ENCODE measurements at regions not wholly inside any gene's neighbourhood (a gene's known extent, or its start where the extent isn't known, plus 50 kb on each side); places are given as distances from the start of the nearest gene placed in this dataset.

DNA sequence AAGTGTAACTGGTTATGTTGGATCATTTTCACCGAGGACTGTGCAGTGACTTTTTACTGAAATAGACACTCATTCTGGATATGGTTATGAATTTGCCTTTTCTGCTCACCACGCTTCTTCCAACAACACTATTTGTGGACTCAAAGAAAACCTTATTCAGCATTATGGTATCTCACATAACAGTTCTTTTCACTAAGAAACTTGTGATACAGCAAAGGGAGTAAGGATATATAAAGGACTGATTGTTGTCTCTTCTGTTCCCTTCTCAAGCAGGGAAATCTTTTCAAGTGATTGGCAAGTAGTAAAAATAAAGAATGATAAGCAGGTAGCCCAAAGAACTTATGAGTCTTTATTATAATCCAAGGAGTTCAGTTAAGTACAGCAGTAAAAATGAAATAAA lies 131.5 kb upstream of the SV2C start:
- no peak for TF ChIP-seq USF1 (IDR thresholded peaks at IDR 0.05)
- no peak for TF ChIP-seq CREB1 (IDR thresholded peaks at IDR 0.05; ENCODE audit: low read depth)
- TF ChIP-seq EGR1 (IDR thresholded peaks at IDR 0.05), result no peak
- TF ChIP-seq TAF1 (IDR thresholded peaks at IDR 0.05; ENCODE audit: low read depth), result no peak
- no peak for TF ChIP-seq FOXM1 (IDR thresholded peaks at IDR 0.05; ENCODE audit: borderline replicate concordance, low read depth)
- no peak for TF ChIP-seq TEAD4 (IDR thresholded peaks at IDR 0.05)
- TF ChIP-seq MAX (IDR thresholded peaks at IDR 0.05), result no peak
- TF ChIP-seq EP300 (IDR thresholded peaks at IDR 0.05; ENCODE audit: borderline replicate concordance), result no peak
- TF ChIP-seq CEBPB (IDR thresholded peaks at IDR 0.05), result no peak

Data from Ishikawa (cell line).